GM12878 (cell line): ENCODE measurements at regions not wholly inside any gene's neighbourhood (a gene's known extent, or its start where the extent isn't known, plus 50 kb on each side); places are given as distances from the start of the nearest gene placed in this dataset.

Experiments used
- ATAC-seq: fragments of 200-7000 bp; cut with Tn5 transposase; 3 replicates; pipeline ENCODE4 v1.9.1; 2020; ENCODE audit warnings: mild to moderate bottlenecking, moderate library complexity
- BruUV-seq: library from RNA; stranded (reverse); fragments of 400-500 nt; replicated peaks from 2 replicates; lab custom pipeline; 2021; lab: Mats Ljungman, UMichigan
- CTCF ChIA-PET: fragments of 300-600 bp; sonication (Branson Sonifier 250); formaldehyde crosslinking; extraction: SDS; loops from one replicate; lab custom pipeline; 2021; ENCODE audit warnings: inconsistent platforms; lab: Yijun Ruan, JAX
- POLR2A ChIA-PET: fragments of 350-600 bp; formaldehyde crosslinking; extraction: SDS; loops from one replicate; lab custom pipeline; 2021; ENCODE audit warnings: inconsistent platforms; lab: Charles Lee
- RAD21 ChIA-PET: fragments of 300-600 bp; sonication (Branson Sonifier 250); formaldehyde crosslinking; loops from one replicate; lab custom pipeline; 2023; ENCODE audit warnings: antibody characterized with exemption; ENCODE audit not compliant: unreplicated experiment; lab: Charles Lee
- SMC1A ChIA-PET: fragments of 300-600 bp; sonication (Branson Sonifier 250); formaldehyde crosslinking; loops from one replicate; lab custom pipeline; 2023; ENCODE audit not compliant: unreplicated experiment, uncharacterized antibody; lab: Charles Lee
- DNase-seq: peaks from one replicate; pipeline ENCODE4 v3.0.0-alpha.2; 2011; ENCODE audit warnings: low read depth, low spot score
- FAIRE-seq: peaks from 3 replicates; lab custom pipeline; 2011; peaks lifted over from hg19 to GRCh38; lab: Jason Lieb, UNC
- H2AFZ ChIP-seq: 2 replicates; pipeline ENCODE4 v1.6.0; 2011; ENCODE audit warnings: low read depth, low read length, control low read depth; ENCODE audit not compliant: control insufficient read depth
- H3K27ac ChIP-seq: 2 replicates; pipeline ENCODE4 v1.5.1; 2011; ENCODE audit warnings: control low read depth; ENCODE audit not compliant: control insufficient read depth, insufficient read depth
- H3K27me3 ChIP-seq, 2 experiments: replicated peaks in 1 of 2; 2 replicates each; pipeline versions ENCODE4 v1.6.0 to v1.6.1; 2011; ENCODE audit warnings: low read length in 1 of 2; ENCODE audit not compliant: control insufficient read depth in 2 of 2, insufficient read depth in 2 of 2
- H3K36me3 ChIP-seq, 2 experiments: 2 replicates each; pipeline ENCODE4 v1.5.1; 2011; ENCODE audit warnings: low read length in 1 of 2; ENCODE audit not compliant: control insufficient read depth in 2 of 2, insufficient read depth in 2 of 2
- H3K4me1 ChIP-seq: 2 replicates; pipeline ENCODE4 v1.6.1; 2011; ENCODE audit warnings: mild to moderate bottlenecking, low read length, moderate library complexity, mixed read lengths; ENCODE audit not compliant: control insufficient read depth, insufficient read depth
- H3K4me2 ChIP-seq: 2 replicates; pipeline ENCODE4 v1.6.0; 2011; ENCODE audit warnings: control low read depth; ENCODE audit not compliant: control insufficient read depth, insufficient read depth
- H3K4me3 ChIP-seq: fragments of 200-600 bp; sonication (generic); 2 replicates; pipeline ENCODE4 v1.5.1; 2016
- H3K79me2 ChIP-seq: 2 replicates; pipeline ENCODE4 v1.6.0; 2011; ENCODE audit warnings: low read length; ENCODE audit not compliant: control insufficient read depth, insufficient read depth
- H3K9ac ChIP-seq: 2 replicates; pipeline ENCODE4 v1.8.0; 2011; ENCODE audit warnings: low read length, control low read depth, mixed read lengths; ENCODE audit not compliant: control insufficient read depth, insufficient read depth
- H3K9me3 ChIP-seq: replicated peaks from 3 replicates; pipeline ENCODE4 v1.5.1; 2011; ENCODE audit warnings: mild to moderate bottlenecking, low read length; ENCODE audit not compliant: control insufficient read depth, insufficient read depth
- H4K20me1 ChIP-seq: 2 replicates; pipeline ENCODE4 v1.6.0; 2011; ENCODE audit not compliant: control insufficient read depth, insufficient read depth
- ASH2L ChIP-seq: fragments of 300-600, 200-600 bp; sonication (generic); IDR thresholded peaks from 2 replicates; pipeline ENCODE4 v1.6.1; 2017; ENCODE audit warnings: low read depth, mild to moderate bottlenecking, borderline replicate concordance
- ATF7 ChIP-seq: fragments of 450-650 bp; IDR thresholded peaks from 2 replicates; pipeline ENCODE4 v1.6.1; 2016; ENCODE audit warnings: low read depth, mild to moderate bottlenecking
- CEBPB ChIP-seq, 2 experiments: fragments of 150-350 bp in 1 of 2; IDR thresholded peaks; 2 replicates each; pipeline ENCODE4 v1.6.1; 2012 to 2014; ENCODE audit warnings: low read depth in 2 of 2, low read length in 2 of 2, borderline replicate concordance in 1 of 2, inconsistent platforms in 1 of 2
- CREB1 ChIP-seq: IDR thresholded peaks from 2 replicates; pipeline ENCODE4 v1.6.1; 2012; ENCODE audit warnings: low read depth, mild to moderate bottlenecking, inconsistent platforms
- HDAC2 ChIP-seq: fragments of 200-600 bp; sonication (generic); IDR thresholded peaks from 2 replicates; pipeline ENCODE4 v1.6.1; 2017
- IKZF1 ChIP-seq: fragments of 450-650 bp; conservative IDR thresholded peaks from 2 replicates; pipeline ENCODE4 v1.6.1; 2017; ENCODE audit warnings: antibody characterized with exemption, mild to moderate bottlenecking
- MEF2B ChIP-seq: fragments of 450-650 bp; IDR thresholded peaks from 2 replicates; pipeline ENCODE4 v1.6.1; 2018; ENCODE audit warnings: mild to moderate bottlenecking, moderate library complexity; ENCODE audit not compliant: partially characterized antibody, poor library complexity, severe bottlenecking
- MXI1 ChIP-seq: fragments of 150-350 bp; IDR thresholded peaks from 2 replicates; pipeline ENCODE4 v1.6.1; 2011; ENCODE audit warnings: low read depth, mild to moderate bottlenecking, inconsistent platforms, low read length, improper control_type of control experiment
- MYB ChIP-seq: fragments of 150-350 bp; IDR thresholded peaks from 2 replicates; pipeline ENCODE4 v1.6.1; 2014; ENCODE audit warnings: mild to moderate bottlenecking, low read depth, low read length, borderline replicate concordance
- RB1 ChIP-seq: fragments of 450-650 bp; formaldehyde crosslinking; IDR thresholded peaks from 2 replicates; pipeline ENCODE4 v1.6.1; 2017; ENCODE audit warnings: mild to moderate bottlenecking, borderline replicate concordance
- RBBP5 ChIP-seq: fragments of 200-600 bp; sonication (generic); conservative IDR thresholded peaks from 2 replicates; pipeline ENCODE4 v1.6.1; 2016
- TCF12 ChIP-seq: IDR thresholded peaks from 2 replicates; pipeline ENCODE4 v1.6.1; 2011; ENCODE audit warnings: low read depth, mild to moderate bottlenecking, low read length
- ZNF622 ChIP-seq: fragments of 450-650 bp; IDR thresholded peaks from 2 replicates; pipeline ENCODE4 v1.6.1; 2017; ENCODE audit warnings: mild to moderate bottlenecking, inconsistent platforms
- WGBS: methylation state at CpG from one replicate; pipeline ENCODE4 v1.1.6; 2016; ENCODE audit warnings: low lambda C conversion rate; ENCODE audit not compliant: insufficient replicate concordance, insufficient coverage; ENCODE audit errors: missing lambda C conversion rate; 5-methylcytosine and 5-hydroxymethylcytosine counted together
- in situ Hi-C: fragments of 300-500 bp; cut with MboI; formaldehyde crosslinking; loops from 9 replicates; pipeline ENCODE4 v1.14.3; 2018; ENCODE audit warnings: mixed read lengths
- intact Hi-C: fragments of 100-400 bp; cut with micrococcal nuclease; formaldehyde crosslinking; loops from one replicate; pipeline ENCODE4 v1.14.2; 2022; ENCODE audit not compliant: unreplicated experiment
- TF ChIP-seq, protein P1 (sequence below): fragments of 450-650 bp; formaldehyde crosslinking; IDR thresholded peaks from 2 replicates; pipeline ENCODE4 v1.5.0; 2022; ENCODE audit warnings: mild to moderate bottlenecking, missing genetic modification characterization
- TF ChIP-seq, protein P2 (sequence below): fragments of 450-650 bp; IDR thresholded peaks from 2 replicates; pipeline ENCODE4 v1.6.1; 2017; ENCODE audit warnings: mild to moderate bottlenecking, moderate library complexity
- TF ChIP-seq, protein P3 (sequence below): IDR thresholded peaks from 2 replicates; pipeline ENCODE4 v1.6.1; 2012; ENCODE audit warnings: low read depth, low read length, improper control_type of control experiment

DNA sequence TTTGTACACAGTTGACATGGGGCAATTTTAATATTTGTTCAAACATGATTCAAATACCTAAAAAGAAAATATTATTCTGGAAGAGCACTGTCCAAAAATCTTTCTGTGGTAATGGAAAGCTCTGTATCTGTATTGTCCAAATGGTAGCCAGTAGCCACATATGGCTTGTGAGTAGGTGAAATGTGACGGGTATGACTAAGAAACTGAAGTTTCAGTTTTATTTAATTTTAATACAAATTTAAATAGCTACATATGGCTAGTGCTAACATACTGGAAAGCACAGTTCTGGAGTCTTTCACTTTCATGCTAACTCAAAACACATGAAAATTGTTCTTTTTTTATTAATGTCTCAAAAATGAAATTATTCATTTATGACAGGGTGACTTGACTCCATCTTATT lies 132.6 kb downstream of the PLK2 start (continued):
- TF ChIP-seq, protein P1, sequence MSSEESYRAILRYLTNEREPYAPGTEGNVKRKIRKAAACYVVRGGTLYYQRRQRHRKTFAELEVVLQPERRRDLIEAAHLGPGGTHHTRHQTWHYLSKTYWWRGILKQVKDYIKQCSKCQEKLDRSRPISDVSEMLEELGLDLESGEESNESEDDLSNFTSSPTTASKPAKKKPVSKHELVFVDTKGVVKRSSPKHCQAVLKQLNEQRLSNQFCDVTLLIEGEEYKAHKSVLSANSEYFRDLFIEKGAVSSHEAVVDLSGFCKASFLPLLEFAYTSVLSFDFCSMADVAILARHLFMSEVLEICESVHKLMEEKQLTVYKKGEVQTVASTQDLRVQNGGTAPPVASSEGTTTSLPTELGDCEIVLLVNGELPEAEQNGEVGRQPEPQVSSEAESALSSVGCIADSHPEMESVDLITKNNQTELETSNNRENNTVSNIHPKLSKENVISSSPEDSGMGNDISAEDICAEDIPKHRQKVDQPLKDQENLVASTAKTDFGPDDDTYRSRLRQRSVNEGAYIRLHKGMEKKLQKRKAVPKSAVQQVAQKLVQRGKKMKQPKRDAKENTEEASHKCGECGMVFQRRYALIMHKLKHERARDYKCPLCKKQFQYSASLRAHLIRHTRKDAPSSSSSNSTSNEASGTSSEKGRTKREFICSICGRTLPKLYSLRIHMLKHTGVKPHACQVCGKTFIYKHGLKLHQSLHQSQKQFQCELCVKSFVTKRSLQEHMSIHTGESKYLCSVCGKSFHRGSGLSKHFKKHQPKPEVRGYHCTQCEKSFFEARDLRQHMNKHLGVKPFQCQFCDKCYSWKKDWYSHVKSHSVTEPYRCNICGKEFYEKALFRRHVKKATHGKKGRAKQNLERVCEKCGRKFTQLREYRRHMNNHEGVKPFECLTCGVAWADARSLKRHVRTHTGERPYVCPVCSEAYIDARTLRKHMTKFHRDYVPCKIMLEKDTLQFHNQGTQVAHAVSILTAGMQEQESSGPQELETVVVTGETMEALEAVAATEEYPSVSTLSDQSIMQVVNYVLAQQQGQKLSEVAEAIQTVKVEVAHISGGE (CRISPR knock-in tag), result no peak
- TF ChIP-seq ASH2L, result no peak

DNA sequence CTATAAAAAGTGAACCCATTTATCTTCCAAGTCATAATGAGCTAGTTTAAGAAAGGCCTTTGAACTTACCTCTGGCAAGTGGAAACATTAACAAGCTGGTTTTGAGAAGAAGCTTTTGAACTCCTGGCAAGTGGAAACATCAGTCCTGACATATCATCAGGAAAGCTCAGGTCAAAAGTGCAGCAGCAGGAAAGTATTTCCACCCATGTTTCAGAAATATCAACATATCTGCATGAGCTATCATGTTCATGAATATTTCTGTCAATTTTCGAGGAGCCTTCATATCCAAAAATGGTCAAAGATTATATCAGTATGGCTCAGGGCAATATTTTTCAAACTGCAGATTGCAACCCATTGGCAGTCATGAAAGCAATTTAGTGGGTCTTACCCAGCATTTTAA lies 133.9 kb downstream of the PLK2 start:
- no peak for ATAC-seq
- 42% methylated on average over 1 of the region's 1 CpG for WGBS
- Histone ChIP-seq H3K9me3 (no peaks in the 10 kb centered on the region), H3K79me2 (no peaks in the 10 kb centered on the region), H3K36me3 (no peaks in the 10 kb centered on the region), H4K20me1 (no peaks in the 10 kb centered on the region), H3K4me3 (no peak overlapping the region), H2AFZ (no peak overlapping the region), H3K4me2 (no peak overlapping the region), H3K27me3 (no peaks in the 10 kb centered on the region), H3K27ac (no peak overlapping the region), H3K4me1 (no peaks in the 10 kb centered on the region), H3K9ac (no peak overlapping the region)
- in situ Hi-C loops (no loop called here), intact Hi-C loops (no loop called here)
- no TSS peak for BruUV-seq
- ChIA-PET RAD21 (no interaction called here), POLR2A (no interaction called here), SMC1A (interaction anchor here (2.2 kb wide), 1 partner anchor 12 kb away, joined by 5 read pairs; no protein-coding TSS in a partner anchor), CTCF (interaction anchor here (0.6 to 1.1 kb wide), 2 partner anchors 135 to 542 kb away, joined by 3 to 4 read pairs; no protein-coding TSS in a partner anchor)
- no peak for DNase-seq
- FAIRE-seq, result no peak
- no peak for TF ChIP-seq ATF7
- TF ChIP-seq IKZF1, result no peak
- TF ChIP-seq HDAC2, result no peak
- TF ChIP-seq ASH2L, result no peak
- TF ChIP-seq CREB1, result no peak
- TF ChIP-seq RBBP5, result no peak
- TF ChIP-seq, protein P2, sequence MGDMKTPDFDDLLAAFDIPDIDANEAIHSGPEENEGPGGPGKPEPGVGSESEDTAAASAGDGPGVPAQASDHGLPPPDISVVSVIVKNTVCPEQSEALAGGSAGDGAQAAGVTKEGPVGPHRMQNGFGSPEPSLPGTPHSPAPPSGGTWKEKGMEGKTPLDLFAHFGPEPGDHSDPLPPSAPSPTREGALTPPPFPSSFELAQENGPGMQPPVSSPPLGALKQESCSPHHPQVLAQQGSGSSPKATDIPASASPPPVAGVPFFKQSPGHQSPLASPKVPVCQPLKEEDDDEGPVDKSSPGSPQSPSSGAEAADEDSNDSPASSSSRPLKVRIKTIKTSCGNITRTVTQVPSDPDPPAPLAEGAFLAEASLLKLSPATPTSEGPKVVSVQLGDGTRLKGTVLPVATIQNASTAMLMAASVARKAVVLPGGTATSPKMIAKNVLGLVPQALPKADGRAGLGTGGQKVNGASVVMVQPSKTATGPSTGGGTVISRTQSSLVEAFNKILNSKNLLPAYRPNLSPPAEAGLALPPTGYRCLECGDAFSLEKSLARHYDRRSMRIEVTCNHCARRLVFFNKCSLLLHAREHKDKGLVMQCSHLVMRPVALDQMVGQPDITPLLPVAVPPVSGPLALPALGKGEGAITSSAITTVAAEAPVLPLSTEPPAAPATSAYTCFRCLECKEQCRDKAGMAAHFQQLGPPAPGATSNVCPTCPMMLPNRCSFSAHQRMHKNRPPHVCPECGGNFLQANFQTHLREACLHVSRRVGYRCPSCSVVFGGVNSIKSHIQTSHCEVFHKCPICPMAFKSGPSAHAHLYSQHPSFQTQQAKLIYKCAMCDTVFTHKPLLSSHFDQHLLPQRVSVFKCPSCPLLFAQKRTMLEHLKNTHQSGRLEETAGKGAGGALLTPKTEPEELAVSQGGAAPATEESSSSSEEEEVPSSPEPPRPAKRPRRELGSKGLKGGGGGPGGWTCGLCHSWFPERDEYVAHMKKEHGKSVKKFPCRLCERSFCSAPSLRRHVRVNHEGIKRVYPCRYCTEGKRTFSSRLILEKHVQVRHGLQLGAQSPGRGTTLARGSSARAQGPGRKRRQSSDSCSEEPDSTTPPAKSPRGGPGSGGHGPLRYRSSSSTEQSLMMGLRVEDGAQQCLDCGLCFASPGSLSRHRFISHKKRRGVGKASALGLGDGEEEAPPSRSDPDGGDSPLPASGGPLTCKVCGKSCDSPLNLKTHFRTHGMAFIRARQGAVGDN, result no peak
- no peak for TF ChIP-seq MEF2B
- TF ChIP-seq MXI1, result no peak
- no peak for TF ChIP-seq MYB
- no peak for TF ChIP-seq CEBPB (IDR thresholded peaks at IDR 0.05; ENCODE audit: borderline replicate concordance in 1 of 2, low read depth in 2 of 2, low read length in 2 of 2)
- no peak for TF ChIP-seq ZNF622
- TF ChIP-seq, protein P3, sequence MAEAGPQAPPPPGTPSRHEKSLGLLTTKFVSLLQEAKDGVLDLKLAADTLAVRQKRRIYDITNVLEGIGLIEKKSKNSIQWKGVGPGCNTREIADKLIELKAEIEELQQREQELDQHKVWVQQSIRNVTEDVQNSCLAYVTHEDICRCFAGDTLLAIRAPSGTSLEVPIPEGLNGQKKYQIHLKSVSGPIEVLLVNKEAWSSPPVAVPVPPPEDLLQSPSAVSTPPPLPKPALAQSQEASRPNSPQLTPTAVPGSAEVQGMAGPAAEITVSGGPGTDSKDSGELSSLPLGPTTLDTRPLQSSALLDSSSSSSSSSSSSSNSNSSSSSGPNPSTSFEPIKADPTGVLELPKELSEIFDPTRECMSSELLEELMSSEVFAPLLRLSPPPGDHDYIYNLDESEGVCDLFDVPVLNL, result no peak
- TF ChIP-seq TCF12, result no peak
- no peak for TF ChIP-seq RB1
